Fibroblast of pulmonary artery (primary cell): ENCODE measurements at regions not wholly inside any gene's neighbourhood (a gene's known extent, or its start where the extent isn't known, plus 50 kb on each side); places are given as distances from the start of the nearest gene placed in this dataset.
"Not testable (repeated sequence)": the region's sequence is repeated elsewhere in the genome, so short reads cannot be mapped to it uniquely, and the experiment has no call there.

Source experiments
- DNase-seq: peaks from one replicate; pipeline ENCODE4 v3.0.0-alpha.2; 2010; ENCODE audit warnings: low read depth
- H3K4me3 ChIP-seq: replicated peaks from 2 replicates; pipeline ENCODE4 v1.5.1; 2011; ENCODE audit warnings: low read depth, mild to moderate bottlenecking, control low read depth, low read length, moderate library complexity
- CTCF ChIP-seq: IDR thresholded peaks from 2 replicates; pipeline ENCODE4 v1.5.1; 2011; ENCODE audit warnings: mild to moderate bottlenecking, control low read depth, low read length, inconsistent platforms; ENCODE audit errors: missing control alignments

- H3K4me3 ChIP-seq: no peak overlapping the region
- no peak for TF ChIP-seq CTCF
- no peak for DNase-seq
Measured at GRCh38 chr14:106551265-106551664, 1024.9 kb downstream of the TMEM121 start.

GRCh38 chr14:106556211-106556610 lies 1029.8 kb downstream of the TMEM121 start:
- not testable (repeated sequence) for DNase-seq, H3K4me3 ChIP-seq

- H3K4me3 ChIP-seq: no peak overlapping the region
- no peak for TF ChIP-seq CTCF
- no peak for DNase-seq
Measured at GRCh38 chr14:106556665-106557289, 1030.4 kb downstream of the TMEM121 start.

GRCh38 chr14:106562451-106562850 lies 1036.1 kb downstream of the TMEM121 start:
- TF ChIP-seq CTCF: no peak
- no peak overlapping the region for H3K4me3 ChIP-seq
- DNase-seq: no peak

GRCh38 chr14:106564058-106564643 lies 1037.8 kb downstream of the TMEM121 start:
- no peak overlapping the region for H3K4me3 ChIP-seq
- no peak for DNase-seq
- TF ChIP-seq CTCF: no peak

- TF ChIP-seq CTCF: no peak
- H3K4me3 ChIP-seq: no peak overlapping the region
- DNase-seq: no peak
Measured at GRCh38 chr14:106578481-106578880, 1052.1 kb downstream of the TMEM121 start.

GRCh38 chr14:106579084-106579483 lies 1052.7 kb downstream of the TMEM121 start:
- no peak overlapping the region for H3K4me3 ChIP-seq
- DNase-seq: no peak
- no peak for TF ChIP-seq CTCF
